ENCODE measurements at regions not wholly inside any gene's neighbourhood (a gene's known extent, or its start where the extent isn't known, plus 50 kb on each side); places are given as distances from the start of the nearest gene placed in this dataset.

DNA sequence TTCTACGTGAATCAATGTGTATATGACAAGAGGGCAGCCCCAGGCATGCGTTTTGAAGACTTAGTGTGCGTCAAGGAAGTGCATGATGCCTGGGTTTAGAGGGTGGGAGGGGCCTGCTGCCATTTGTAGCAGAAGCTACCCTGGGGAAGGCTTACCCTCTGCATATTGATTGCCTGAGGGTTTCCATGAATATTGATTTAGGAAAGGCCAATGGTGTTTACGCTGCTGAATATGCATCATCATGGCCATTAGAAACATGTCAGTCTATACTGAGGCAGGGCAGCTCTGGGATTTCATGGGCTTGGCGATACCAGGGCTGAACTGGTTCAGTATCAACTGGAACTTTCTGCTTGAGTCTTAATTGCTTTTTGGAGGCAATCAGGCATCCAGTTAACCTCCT, 259.3 kb downstream of the DCDC2C start:
- no peak for DNase-seq

DNA sequence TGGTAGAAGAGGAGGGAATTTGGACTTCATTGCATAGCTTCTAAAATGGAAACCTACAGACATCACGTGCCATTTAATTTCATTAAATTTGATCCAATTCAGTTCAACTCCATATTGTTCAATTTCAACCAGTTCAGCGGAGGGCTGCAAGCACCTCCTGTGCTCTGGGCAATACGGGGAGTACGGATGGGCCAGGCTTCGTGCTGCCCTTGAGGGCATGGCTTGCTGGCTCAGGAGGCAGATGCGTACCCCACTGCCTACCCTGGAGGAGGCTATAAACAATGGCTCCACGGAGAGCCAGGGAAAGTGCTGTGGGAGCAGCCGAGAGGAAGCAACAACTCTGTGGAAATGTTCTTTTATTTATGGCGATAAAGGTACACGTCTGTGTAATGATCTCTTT, 261.8 kb downstream of the DCDC2C start:
- DNase-seq, result no peak

DNA sequence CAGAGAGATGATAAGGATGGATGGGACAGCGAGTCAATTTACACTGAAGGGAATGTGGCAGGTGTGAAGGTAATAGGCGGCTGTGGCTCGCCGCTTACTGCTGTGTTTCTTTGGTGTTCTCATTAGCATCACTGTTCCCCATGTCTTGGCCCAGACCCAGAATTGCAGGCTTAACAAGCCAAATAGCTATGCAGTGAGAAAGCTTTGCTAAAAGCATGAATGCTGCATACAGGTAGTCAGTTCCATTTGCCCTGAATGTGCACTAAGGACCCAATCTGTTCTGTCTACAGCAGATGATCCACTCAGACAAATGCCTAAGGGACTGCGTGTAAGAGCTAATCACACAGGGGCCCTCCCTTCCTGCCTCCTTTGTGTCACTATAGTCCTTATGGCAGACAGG, 262.6 kb downstream of the DCDC2C start:
- DNase-seq, result no peak

DNA sequence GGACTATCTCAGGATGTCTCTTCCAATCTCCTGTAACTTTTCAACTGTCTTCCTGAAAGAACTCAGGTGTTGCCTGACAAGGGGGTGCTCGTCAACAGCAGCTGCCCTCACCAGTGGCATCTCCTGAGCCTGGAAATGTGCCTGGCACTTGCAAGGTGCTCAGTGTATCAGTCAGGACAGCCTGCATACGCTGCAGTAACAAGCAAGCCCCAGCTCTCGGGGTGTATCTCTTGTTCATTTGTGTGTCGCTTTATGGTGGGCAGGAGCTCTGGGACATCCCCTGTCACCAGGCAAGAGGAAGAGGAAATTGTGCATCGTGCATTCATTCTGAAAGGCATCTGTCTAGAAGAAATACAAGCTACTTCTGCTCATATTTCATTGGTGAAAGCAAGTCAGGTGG, 263.1 kb downstream of the DCDC2C start:
- no peak for DNase-seq

DNA sequence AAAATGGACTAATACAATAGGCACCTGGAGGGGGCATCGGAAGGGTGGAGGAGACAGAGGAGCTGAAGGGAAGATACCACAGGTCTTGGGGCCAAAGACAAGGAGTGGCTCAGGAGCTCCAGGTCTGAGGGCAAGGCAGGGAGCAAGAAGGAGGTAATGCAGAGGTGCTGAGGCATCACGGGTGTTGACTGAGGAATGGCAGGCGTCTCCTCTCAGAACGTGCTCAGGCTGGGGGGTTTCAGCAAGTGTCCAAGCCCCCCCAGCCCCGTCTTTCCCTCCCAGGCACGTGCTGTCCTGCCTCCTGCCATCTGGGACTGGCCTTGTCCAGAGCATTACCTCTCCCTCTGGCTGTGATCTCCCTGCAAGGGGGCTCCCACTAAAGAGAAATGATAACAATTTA, 265.4 kb downstream of the DCDC2C start:
- DNase-seq, result no peak

DNA sequence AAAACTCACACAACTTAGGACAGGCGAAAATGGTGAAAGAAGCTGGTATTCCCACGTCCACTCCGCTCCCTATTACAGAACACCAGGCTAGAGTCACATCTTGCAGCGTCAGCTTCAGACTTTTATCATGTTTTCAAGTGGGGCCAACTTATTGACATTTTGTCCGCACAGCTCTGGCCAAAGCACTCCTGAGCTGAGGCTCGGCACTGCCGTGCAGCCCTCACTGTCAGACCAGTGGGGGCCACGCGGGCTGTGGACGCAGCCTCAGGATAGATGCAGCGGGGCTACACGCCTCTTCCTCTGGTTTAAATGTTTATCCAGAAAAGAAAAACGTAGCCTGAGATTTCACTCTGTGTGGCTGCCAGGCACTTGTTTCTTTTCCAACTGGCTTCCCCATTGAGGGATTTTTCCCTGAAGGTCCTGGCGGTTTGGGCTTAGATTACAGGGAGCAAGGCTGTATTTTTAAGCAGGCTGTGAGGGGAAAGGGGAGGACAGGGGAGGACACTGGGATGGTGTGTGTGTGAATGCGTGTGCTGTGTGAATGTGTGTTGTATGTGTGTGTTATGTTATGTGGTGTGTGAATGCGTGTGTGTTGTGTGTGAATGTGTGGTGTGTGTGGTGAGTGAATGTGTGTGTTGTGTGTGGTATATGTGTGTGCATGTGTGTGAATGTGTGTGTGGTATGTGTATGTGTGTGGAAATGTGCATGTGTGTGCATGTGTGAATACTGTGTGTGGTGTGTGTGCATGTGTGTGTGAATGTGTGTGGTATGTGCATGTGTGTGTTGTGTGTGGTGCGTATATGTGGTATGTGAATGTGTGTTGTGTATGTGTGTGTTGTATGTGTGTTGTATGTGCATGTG, 267.6 kb downstream of the DCDC2C start:
- DNase-seq, result no peak

DNA sequence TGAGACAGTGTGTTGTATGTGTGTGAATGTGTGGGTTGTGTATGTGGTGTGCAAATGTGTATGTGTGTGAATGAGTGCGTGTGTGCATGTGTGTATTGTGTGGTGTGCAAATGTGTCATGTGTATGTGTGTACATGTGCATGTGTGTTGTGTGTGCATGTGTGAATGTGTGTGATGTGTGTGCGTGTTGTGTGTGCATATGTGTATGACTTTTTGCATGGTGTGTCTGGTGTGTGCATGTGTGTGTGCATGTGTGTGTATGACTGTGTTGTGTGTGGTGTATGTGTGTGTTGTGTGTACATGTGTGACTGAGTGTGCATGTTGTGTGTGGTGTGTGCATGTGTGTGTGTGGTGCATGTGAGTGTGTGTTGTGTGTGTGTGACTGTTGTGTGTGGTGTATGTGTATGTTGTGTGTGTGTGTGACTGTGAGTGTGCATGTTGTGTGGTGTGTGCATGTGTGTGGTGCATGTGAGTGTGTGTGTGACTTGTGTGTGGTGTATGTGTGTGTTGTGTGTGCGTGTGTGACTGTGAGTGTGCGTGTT, 268.3 kb downstream of the DCDC2C start:
- DNase-seq, result no peak

DNA sequence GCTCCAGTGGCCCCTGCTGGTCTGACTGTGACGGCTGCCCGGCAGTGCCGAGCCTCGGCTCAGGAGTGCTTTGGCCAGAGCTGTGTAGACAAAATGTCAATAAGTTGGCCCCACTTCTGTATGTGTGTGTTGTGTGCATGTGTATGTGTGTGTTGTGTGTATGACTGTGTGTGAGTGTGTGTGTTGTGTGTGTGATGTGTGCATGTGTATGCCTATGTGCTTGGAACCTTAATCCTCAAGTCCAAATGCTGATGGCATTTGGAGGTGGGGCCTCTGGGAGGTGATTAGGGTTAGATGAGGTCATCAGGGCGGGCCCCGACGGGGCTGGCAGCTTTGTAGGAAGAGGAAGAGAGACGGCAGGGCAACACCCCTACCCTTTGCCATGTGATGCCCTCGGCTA, 269.0 kb downstream of the DCDC2C start:
- no peak for DNase-seq

DNA sequence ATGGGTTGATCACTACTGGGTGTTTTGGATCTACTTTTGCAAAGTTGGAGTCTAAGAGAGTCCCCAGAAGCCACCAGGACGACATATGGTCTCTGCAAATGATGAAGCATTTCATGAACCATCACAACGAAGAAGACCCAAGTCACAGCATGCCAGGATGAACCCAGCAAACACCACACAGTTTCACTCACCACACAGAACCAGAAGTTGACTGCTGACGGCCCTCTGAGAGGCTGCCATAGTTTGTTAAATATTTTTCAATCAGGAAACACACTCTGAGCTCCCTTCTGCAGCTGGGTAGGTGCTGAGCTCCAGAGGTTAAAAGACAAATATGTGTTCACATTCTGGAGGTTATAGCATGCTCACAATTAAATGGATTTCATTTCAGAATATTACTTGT, 271.4 kb downstream of the DCDC2C start:
- no peak for DNase-seq

DNA sequence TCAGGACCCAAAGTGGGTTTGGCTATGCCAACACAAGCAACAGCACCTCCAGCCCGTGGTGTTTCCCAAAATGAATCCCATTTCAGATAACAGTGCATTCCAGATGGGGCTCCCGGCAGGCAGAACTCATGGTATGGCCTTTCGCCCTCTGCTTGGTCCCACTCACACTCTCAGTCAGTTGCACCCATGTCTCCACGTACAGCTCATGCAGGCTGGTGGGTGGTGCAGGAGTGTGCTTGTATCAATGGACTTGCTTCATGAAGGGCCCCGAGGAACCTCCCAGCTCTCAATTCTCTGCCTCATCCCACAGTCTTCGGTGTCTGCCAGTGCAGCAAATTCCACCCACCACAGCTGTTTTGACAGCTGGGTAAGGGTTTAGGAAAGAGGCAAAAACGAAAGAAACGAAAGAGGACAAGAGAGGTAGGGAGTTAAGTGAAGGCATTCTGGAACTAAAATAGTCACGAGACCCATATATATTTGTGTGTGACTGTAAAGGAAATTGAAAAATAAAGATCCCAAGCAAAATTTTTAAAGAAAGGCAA, 278.1 kb downstream of the DCDC2C start:
- DNase-seq, result no peak

DNA sequence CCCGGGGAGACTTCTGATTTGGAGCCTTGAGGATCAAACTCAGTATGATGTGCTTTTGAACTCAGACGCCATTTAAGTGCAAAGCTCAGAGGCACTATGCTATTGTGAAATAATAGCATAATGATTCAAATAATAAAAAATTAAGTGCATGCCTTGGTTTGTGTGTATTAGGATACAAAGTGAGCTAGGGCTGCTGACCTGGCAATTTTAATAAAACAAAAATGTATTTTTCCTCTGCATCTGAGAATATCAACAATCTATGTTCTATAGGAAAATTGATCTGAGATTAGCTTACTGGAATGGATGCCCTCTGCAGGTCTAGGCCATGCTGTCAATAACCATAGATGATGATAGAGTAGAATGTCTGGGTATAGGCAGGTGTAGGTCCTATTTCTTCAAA, 278.8 kb downstream of the DCDC2C start:
- no peak for DNase-seq

DNA sequence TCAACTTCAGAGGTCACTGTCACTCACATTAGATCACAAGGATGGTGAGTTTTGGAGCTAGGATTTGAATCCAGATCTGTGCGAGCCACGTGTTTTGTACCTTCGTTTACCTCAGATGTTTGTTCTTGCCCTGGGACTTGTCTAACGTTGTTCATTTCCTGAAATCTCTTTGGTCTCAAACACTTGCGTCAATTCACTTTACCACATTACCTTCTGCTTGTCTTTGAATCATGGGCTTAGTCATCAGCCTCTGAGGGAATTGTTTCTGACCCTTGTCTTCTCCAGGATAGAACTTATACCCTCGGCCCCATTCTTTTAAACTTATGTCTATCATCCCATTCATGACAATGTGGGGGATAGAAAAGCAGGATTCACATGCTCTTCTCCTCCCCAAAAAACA, 282.7 kb downstream of the DCDC2C start:
- DNase-seq, result no peak

DNA sequence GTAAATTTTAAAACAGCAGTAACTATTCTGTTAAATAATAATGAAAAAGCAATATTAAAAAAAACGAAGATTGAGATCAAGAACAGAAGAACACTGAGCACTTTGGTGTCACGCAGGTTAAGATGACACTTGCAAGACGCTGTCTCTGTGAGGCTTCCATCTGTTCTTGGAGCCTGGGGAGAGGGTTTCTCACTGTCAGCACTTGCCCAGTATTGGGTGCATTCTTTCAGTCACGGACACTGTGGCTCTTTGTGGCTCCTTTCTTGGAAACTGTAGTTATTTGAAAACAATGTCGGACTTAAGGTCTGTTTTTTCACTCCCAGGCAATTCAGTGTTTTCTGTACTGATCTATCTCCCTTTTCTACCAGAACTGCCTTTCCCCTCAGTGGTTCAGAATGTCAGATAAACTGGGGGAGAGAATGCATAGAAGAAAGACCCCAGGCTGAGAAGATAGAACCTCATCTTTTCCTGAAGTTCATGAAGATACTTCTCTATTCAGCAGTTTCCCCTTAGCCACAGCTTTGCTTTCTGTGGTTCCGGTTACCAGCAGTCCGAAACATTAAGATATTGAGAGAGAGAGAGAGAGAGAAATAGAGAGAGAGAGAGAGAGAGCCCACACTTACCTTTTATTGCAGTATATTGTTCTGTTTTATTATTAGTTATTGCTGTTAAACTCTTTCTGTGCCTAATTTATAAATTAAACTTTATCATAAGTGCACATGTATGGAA, 283.3 kb downstream of the DCDC2C start:
- no peak for DNase-seq

DNA sequence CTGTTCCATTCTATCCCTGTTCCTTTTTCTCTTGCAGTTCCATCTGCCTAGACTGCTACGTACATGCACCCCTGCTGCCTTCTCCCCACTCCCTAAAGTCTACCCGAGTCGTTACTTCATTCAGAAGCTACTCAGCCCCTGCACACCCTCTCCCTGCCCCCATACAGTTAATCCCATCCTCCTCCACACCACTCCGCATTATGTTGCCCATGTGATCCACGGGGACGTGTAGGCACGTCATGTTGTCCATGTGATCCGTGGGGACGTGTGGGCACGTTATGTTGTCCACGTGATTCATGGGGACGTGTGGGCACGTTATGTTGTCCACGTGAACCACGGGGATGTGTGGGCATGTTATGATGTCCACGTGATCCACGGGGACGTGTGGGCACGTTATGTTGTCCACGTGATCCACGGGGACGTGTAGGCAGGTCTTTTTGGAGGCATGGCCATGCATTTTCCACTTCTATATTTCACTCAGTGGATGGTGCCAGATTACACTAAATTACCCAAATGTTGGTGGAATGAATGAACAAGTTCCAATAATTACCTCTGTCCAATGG, 299.5 kb downstream of the DCDC2C start:
- no peak for DNase-seq

DNA sequence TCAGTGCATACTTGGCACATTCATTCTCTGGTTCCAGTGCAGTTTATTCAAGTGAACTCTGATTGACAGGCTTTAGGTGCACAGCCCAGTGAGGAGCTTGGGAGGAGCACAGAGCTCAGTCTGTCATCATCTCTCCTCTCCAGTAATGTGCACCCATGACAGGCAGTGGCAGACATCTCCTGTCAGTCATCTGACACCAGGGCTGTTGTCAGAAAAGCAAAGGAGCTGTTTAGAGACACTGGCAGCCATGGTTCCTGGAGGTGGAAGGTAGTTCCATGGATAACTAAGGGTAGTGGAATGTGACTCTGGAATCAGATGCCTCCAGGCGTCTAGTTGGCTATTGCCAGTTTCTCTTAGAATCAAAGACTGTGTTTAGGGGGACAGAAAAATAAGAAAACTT, 308.8 kb downstream of the DCDC2C start:
- DNase-seq, result no peak

DNA sequence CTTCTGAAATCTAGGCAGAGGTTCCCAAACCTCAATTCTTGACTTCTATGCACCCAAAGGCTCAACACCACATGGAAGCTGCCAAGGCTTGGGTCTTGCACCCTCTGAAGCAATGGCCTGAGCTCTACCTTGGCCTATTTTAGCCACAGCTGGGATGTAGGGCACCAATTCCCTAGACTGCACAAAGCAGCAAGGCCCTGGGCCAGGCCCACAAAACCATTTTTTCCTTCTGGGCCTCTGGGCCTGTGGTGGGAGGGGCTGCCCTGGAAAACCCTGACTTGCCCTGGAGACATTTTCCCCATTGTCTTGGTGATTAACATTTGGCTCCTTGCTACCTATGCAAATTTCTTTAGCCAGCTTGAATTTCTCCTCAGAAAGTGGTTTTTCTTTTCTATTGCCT, 315.2 kb downstream of the DCDC2C start:
- no peak for DNase-seq

DNA sequence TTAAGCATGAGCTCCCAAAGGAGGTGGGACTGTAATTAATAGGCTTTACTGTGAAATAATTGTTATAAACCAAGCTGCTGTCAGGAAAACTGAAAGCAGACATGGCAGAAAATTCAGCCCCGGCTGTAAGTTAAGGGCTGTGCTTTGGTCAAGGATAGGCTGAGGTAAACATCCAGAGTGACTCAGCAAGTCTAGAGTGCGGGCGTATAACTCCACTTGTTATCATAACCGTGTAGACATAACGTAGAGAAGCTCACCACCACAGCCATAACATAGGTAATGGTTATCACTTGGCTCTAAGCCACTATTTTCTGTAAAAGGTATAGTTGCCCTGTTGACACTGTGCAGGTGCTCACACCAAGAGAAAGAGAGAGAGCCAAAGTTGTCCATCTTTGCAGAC, 316.8 kb downstream of the DCDC2C start:
- DNase-seq, result no peak

DNA sequence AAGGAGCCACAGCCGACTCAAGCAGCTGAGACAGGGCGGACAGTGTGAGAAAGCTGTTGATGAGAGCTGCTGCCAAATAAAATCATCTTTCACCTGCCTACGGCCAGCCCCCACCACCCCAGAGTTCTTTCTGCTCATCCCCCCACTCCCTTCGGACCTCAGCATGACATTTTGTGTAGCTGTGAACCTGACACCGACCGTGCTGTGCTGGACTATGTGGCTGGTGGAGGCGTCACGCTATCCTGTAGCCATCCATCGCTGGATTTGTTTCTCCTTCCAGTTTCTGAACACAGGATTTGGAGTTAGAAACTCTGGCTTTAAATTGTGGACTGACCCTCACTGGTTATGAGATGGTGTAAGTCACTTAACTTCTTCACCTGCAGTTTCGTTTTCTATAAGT, 317.3 kb downstream of the DCDC2C start:
- DNase-seq, result no peak

DNA sequence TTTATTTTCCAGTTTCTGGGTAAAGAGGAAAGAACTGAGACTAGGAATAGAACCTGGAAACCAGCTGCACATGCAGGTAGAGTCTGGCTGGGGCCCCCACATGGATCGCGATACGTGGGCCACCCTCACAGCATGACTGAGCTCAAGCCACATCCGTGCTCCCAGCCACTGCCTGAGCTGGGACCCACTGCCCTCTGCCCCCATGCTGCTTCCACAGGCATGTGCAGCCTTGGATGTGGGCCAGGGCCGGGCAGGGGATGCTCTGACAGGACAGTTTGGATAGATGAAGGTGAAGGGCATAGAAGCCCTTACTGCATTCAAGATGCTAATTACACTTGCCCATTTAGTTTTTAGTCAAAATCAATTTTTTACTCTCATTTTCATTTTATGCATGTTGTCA, 321.2 kb downstream of the DCDC2C start:
- no peak for DNase-seq

DNA sequence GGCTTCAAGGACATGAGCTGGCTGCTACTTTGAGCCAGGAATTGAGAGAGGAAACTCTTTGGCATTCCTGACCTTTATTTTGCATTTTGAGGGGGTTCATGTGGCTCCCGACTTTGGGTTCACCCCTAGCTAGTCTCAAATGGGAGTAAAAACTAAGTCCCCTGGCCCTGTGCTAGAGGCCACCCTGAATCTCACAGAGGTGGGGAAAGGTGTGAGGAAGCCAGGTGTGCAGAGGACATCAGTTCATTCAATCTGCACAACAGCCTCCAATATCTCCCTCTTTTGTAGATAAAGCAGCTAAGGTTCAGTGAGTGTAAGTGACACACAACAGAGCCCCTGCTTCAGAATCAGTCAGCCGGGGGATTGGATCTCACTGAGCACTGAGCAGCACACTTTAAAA, 325.7 kb downstream of the DCDC2C start:
- DNase-seq, result no peak

DNA sequence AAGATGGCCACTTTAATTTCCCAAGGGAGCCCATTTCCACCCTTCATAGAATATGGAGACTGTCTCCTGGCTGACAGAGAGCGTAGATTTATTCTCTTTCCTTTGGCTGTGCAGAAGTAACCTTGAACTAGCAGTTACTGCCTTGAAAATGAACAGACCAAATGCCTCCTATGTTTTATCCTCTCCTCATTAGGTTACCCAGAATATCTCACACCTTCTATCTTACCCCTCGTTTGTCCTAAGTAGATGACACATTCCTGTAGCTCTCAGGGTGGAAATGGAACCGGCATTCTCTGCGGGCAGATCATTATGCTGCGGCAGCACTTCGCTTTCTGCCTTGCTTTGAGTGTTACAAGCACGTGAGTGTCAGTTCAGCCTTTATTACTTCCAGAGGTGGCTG, 336.5 kb downstream of the DCDC2C start:
- no peak for DNase-seq

DNA sequence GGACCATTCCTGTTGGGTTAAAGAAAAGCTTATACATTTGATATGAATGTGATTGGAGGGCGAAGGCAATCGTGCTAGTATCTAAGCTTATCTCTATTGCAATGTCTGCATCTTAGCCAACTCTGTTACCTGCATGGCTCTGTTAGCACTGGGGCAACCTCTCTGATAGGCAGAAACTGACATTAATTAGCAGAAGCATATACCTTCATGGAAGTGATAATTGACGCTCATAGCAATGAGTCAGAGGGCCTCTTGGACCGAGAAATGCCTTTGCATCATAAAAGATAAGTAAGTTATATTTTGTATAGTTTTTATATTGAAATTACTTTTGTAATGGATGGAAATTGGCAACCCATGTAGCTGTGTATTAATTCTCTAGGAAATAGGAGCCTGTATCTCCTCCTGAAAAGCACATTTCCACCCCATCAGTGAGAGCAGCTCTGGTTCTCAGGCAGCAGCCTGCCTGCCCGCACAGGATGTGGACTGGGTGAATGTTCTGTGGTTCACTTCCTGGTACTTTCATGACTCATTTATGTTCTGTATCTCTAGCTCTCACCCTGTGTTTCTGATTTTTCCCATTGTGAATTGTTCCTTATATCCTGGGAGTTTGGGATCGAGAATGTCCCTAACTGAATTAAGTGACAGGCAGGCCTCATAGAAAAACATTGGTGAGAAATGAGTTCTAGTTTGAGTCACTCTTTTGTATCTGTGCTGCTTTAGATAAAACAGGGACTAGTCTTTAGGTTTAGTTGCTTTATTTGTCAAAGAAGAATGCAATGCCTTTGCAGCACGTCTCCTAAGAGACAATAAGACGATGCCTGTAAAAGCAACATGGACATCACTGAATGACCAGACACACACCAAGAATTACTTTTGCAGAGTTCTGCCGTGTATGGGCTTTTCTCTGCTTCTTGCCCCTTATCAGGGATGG, 344.9 kb downstream of the DCDC2C start:
- DNase-seq, result no peak

DNA sequence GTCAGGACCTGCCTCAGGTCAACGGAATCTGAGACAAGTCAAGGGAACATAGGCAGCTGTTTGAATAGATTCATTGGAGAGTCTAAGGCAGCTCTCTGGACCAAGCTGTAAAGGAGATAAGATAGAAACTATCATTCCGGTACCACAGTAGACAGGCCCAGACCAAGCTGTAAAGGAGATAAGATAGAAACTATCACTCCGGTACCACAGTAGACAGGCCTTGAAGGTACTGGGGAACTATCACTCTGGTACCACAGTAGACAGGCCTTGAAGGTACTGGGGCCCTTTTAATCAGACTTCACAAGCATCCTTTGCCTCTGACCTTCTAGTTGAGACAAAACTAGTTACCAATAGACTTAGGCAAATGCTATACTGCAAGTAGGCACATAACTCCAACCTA, 346.1 kb downstream of the DCDC2C start:
- DNase-seq, result no peak
